GM21529 (cell line): ENCODE measurements at regions not wholly inside any gene's neighbourhood (a gene's known extent, or its start where the extent isn't known, plus 50 kb on each side); places are given as distances from the start of the nearest gene placed in this dataset.
"Not testable (repeated sequence)": the region's sequence is repeated elsewhere in the genome, so short reads cannot be mapped to it uniquely, and the experiment has no call there.

Source experiments
- ATAC-seq: cut with Tn5 transposase; IDR thresholded peaks from one replicate; pipeline ENCODE4 v1.9.1; 2021; ENCODE audit not compliant: unreplicated experiment

DNA sequence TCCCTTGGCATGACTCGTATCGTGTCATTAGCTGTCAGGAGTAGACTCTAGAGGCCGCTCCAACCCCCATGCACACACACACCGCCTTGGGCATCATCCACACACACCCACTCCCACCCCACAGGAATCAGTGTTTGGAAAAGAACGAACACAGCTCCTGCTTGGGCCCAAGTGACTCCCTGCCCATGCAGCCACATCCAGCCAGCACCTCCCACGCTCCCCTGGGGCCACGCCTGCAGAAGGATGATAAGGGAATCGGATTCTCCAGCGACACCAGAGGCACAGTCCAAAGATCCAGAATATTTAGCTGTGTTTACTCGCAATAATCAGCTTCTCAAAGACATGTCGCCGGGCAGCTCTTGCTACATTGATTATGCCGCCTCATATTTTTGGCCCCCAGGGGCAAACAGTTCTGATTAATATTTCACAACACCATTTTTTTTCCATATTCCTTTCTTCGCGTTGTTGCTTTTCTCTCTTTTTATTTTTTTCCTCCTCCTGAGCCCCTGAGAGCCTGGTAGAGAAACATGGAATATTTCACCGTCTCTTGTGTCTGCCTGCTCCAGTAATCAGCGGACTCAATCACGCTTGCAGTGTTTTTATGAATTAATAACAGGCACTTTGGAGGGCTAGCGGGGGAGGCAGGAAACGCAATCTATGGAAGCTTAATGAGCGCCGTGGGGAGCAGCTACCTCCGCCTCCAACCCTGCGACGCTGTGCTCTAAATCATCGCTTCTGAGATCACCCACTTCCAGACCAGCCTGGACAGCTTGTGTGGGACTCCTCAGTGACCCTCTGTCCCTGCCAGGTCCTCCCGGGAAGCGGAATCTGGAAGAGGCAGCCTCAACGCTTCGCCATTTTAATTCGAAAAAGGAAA is 221.4 kb downstream of the TLE3 start:
- ATAC-seq = no peak

DNA sequence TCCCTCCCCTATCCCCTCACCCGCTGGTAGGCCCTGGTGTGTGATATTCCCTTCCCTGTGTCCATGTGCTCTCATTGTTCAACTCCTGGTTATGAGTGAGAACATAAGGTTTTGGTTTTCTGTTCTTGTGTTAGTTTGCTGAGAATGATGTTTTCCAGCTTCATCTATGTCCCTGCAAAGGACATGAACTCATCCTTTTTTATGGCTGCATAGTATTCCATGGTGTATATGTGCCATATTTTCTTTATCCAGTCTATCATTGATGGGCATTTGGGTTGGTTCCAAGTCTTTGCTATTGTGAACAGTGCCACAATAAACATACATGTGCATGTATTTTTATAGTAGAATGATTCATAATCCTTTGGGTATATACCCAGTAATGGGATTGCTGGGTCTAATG is 217.8 kb downstream of the TLE3 start:
- not testable (repeated sequence) for ATAC-seq

DNA sequence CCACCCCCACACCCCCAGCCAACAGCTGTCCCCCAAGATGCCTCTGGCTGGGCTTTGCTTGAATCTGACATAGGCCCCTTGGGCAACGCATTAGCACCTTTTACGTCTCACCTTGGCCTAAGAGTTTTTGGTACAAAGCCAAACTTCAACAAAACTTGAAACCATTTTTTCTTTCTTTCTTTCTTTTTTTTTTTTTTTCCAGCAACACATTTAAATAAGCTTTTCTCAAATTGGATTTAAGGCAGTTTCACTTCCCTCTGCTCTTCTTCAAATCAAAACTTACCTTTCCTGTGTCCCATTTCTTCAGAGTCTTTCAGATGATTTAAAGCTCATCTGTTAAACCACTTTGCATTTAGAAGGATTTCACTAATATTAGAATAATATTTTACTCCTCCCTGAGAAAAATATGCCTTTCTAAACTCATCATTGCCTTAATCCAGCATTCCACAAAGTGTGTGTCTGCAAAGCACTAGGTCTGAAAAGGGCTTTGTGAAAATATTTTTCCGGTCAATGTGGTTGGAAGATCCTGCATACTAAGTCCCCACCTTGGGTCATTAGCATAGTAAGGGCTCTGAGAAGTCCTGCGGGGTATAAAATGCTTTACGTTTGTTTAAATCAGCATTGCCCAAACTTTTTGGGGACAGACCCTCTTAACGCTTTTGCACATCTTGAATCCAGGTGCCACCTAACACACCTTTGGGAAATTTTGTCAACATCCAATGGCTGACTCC is 217.0 kb downstream of the TLE3 start:
- no peak for ATAC-seq

DNA sequence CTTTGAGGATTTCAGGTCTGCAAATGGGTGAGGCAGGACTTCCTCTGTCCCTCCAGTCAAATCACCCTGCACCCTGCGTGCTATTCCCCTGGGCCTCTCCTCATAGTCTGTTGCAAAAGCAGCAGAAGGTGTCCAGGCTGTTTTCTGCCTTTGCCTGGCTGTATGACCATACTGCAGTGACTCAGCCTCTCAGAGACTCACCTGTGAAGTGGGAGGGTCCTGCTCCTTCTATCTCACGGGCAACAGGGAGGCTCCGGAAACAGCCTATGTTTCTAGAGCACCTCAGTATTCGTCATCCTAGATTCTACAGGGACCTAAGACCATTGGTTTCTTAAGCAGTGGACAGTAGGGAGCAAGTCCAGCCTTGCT is 216.4 kb downstream of the TLE3 start:
- ATAC-seq = no peak

DNA sequence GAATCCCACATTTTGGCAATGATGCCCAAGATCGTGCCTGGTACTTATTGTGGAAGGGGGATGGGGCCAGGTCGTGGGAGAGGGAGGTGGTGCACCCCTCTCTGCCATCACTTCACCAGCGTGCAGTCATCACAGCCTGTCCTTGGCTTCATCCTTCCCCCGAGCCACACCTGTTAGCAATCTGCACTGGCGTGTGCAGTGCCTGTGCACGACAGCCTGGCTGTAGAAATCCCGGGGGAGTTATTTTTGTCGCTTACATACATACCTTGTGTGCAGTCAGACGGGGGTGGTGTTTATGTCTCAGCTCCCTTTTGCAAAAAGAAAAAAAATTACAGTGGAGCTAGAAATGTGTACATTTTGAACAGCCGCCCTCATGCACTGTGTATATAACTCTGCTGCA is 216.0 kb downstream of the TLE3 start:
- peak; percentile 78 for ATAC-seq

DNA sequence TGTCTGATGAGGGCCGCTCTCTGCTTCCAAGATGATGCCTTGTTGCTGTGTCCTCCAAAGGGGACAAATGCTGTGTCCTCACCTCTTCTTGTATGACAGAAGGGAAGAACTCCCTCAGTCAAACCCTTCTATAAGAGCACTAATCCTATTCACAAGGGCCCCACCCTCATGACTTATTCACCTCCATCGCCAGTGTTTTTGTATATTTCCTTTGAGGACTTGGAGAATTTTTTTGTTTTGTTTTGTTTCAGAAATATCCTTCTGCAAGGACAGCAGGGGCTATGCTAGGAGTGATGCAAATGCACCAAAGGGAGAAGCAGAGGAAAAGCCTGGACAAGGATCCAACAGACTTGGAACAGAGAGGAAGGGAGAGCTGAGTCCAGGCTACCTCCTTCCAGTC is 214.4 kb downstream of the TLE3 start:
- ATAC-seq = no peak

DNA sequence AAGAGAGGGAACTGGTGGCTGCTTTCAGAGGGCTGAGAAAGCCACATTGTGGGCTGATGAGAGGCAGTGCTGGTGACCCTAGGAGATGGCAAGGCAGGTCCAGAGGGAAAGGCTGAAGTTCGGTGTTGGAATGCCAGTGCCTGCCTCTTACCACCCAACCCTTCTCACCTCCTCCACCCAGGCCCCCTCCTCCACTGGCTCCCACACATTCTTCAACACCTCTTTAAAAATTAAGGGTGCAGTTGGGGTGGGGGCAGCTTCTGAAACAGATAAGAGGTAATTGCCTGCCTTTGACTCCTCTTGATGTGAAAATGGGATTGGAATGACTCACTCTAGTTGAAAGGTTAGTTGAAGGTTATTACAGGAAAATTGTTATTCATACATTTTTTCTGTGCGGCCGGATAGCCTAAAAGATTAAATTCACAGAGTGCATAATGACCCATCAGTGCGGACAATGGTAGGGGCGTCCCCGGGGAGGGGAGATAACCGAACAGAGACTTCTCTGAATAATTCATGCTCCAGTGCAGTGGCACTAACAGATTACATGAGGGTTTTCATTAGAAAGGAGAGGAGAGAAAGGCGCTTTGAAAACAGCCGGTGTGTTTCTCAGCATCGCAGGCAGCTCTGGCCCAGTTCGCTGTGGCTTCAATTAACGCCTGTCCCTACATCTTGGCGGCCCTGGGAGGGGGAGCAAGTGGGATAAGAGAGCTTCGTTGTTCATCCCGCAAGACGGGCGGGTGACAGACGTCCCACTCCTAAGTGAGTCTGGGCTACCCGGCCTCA is 212.4 kb downstream of the TLE3 start:
- ATAC-seq = no peak

DNA sequence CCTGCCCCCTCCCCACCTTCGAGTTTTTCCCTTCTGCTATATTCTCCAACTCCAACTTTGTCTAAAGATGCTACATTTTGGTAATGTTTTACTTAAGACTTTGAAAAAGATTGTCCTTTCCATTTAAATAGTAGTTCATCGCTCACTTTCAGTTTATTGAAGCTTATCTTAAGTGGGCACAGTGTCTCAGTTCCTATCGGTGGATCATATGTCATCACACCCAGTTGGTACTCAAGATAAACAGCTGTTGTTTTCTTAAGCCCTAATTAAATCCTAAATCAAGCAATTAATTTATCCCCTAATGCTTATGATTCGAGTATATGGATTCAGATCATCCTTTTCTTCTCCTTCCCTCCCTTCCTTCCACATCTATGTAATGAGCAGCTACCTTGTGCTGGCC is 210.7 kb downstream of the TLE3 start:
- no peak for ATAC-seq

DNA sequence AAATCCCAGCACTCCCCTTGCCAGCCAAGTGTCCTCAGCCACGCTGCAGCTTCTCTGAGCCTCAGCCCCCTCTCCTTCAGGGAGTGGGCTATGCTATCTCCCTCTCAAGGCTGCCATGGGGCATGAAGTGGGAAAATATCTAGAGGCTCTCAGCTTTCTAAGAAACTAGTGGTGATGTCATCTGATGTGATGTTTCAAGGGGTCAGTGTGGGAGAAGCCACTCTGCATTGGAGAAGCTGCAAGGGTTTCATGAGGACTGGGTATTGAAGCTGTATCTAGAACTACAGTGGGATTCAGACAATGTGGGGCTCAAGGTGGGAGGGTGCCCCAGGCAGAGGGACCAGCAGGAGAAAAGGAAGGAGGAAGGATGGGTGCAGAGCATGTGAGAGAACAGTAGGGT is 210.2 kb downstream of the TLE3 start:
- no peak for ATAC-seq

DNA sequence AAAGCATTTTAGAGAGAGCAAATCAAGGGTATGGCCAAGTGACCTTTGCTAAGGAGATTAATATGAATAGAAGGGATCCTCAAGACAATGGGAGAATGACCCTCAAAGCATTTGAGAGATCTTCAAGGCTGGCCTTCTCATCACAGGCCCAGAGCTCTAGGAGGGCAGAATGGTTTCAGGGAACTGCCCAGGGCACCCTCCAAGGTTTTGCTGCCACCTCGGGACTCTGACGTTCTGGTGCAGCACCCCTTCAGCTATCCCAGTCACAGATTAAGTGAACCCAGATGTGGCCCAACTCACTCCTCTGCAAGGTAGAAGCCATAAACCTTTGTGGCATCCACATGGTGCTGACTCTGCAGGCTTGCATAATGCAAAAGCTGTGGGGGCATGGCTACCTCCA is 209.3 kb downstream of the TLE3 start:
- ATAC-seq = no peak

DNA sequence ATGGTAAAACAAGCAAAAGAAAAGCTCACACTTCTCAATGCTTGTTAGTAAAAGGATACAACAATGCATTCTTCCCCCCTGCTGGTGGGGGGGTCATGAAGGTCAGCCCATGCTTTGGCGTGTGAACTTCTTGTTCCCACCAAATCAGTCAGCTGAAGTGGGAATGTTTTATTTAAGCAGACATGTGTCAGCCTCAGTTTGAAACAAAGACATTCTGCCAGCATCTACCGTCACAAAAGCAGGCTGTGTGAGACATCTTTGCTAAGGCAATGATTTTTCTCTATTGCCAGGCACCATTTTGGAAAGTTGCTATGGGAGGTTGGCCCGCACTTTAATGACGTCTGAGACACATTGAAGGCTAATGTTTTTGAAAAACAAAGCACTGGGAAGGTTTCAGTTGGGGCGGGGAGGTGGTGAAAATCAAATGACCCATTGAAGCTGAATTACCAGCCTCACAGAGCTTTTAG is 206.6 kb downstream of the TLE3 start:
- no peak for ATAC-seq

DNA sequence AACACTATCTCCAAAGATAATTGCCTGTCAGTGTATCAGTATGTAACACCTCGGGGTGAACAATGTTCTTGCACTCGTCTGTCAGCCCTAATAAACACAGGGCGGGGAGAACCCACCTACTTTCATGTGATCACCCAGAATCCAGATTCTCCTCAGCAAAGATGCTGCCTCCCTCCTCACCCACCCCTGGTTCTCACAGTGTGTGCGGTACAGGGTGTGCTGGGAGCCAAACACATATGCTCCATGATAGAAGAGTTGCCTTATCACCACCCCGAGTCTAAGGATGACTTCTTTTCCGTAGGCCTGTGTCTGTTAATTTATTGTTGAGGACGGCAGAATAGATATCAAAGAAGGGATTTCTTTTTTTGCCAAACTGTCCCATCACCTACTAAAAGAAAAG is 206.1 kb downstream of the TLE3 start:
- no peak for ATAC-seq

DNA sequence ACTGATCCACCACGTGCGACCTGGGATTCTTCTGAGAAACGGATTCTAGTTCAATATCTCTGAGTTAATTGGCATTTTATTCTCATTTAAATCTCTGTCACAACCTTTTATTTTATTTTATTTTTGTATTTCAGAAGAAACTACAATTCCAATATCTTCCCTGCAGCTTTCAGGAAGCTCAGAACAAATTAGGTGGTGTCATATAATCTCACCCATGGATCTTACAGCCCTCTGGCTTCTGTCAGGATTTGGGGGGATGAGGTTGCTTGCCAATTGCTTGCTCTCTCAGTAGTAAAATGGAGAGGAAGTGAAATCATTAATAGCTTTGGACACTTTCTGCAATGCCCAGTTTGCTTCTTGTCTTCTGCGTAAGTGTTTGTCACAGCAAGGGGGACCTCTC is 205.4 kb downstream of the TLE3 start:
- no peak for ATAC-seq

DNA sequence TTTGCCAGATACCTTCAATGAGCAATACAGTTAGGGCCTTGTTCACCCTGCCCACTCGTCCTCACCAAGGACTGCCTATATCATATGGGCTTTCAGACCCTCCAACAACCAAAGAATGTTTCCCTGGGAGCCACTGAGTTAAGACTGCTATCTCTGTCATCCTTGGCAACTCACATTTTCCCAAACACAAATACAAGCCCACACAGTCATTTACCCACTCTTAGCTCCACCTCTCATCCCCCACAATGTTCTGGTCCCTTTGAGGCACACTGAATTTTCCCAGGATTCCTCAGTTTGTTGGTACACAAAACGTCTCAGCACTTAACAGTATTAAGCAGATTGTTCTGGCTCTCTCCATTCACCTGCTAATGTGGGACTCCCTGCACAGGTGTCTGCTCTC is 204.6 kb downstream of the TLE3 start:
- ATAC-seq = no peak

DNA sequence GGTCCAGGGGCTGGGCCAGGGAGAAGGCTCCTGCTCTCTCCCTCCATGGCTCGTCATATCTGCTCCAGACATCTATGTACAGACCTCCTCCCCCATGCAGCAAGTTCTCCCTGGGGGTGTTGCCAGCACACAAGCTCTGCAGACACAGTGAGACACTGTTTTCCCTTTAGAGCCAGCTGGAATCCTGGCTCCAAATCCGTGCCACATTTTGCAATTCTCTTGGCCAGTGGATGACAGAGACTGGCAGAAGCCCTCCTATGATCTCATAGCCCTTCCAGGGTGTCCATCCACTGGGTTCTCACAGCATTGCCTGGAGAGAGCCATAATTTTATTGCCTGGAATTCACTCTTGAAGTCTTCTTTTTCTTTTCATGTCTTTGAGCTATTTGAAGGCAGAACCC is 203.9 kb downstream of the TLE3 start:
- no peak for ATAC-seq

DNA sequence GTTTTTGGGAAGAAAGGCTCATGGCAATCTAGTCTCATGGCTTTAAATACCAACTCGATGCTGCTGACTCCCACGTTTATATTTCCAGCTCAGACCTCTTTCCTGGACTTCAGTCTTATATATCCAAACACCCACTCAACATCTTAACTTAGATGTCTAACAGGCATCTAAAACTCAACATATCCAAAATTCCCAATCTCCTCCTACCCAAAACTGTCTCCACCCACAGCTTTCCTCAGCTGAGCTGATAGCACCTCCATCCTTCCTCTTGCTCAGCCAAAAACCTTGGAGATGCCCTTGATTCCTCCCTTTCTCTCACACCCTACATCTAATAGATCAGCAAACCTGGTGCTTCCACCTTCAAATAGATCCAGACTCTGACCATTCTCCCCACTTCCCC is 202.5 kb downstream of the TLE3 start:
- no peak for ATAC-seq

DNA sequence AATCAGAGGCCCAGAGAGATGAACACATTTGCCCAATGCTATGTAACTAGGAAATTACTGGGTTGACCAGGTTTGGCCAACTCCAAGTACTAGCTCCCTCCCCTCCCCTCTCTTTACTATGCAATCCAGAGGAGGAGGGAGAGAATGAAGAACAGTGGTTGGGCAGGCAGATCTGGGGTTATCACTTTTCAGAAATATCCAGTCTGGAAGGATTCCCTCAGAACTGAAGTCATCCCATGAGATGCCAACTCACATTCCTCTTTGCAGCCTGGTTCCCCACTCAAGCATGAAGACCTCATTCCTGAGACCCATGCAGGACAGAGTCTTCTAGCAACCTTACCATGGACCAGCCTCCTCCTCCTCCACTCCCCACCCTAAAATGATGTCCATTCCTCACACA is 201.1 kb downstream of the TLE3 start:
- ATAC-seq = no peak

DNA sequence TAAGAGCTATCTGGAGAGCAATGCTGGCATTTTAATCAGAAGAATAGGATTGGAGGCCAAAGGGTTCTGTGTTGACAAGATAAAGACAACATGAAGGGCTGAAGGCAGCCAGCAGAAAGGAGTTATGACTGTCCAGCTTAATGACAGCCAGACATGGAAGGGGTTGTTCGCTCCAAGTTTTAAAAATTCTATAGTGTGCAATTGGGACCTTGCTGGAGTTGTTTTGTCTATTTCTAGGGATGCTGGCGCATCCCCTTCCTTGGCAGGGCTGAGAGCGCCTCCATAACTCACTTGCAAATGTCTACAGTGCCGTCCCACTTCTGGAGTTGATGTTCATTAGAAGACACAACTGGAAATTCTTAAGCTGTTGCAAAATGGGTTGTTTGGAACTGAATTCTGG is 200.7 kb downstream of the TLE3 start:
- ATAC-seq = no peak

DNA sequence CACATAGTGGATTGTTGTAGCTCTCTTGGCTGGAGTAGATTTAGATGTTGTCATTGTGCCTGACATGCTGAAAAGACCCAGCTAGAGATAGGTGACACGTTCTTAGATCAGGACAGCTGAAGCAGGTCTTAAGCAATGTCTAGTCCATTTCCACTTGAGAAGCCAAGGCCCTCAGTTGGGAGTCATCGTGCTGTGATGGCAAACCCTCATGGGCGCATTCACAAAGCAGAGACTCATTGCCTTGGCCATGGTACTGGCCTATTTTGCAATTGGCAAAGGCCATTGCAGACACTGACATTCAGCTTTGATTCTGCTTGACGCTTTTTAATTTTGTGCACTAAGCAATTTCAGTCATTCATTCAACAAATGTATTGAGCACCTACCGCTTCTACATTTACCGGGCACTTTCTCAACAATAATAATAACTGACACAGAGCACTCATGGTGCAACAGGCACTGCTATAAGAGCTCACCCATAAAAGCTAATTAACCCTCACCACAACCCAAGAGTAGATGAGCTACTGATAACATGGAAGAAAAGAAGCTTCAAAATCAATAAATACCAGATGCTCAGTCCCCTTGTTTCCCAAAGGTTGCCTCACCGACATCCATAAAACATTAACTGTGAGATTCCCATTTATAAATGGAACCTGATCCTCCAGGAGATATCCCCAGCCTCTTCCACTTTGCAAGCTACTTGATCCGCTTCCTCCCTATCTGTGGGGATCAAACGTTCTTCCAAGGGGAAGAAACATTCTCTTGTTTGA is 200.1 kb downstream of the TLE3 start:
- no peak for ATAC-seq

DNA sequence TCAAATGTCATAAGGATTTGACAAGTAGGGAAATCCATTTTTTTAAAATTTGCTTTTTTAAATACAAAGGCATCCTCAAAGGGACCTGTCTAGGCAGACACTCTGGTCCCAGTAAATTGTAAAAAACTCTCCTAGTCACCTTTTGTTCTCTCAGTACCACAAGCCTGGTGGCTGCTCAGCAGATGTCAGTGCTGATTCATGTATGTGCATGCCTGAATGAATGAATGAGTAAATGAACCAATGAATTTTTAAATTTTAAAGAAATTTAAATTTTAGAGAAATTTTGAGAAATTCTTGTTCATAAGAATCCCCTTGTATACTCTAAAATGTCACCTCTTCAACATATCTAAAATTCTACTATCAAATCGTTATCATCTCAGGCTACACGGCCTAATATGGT is 199.5 kb downstream of the TLE3 start:
- ATAC-seq = no peak
